ENCODE measurements at regions not wholly inside any gene's neighbourhood (a gene's known extent, or its start where the extent isn't known, plus 50 kb on each side); places are given as distances from the start of the nearest gene placed in this dataset.
"Not testable (repeated sequence)": the region's sequence is repeated elsewhere in the genome, so short reads cannot be mapped to it uniquely, and the experiment has no call there.

DNA sequence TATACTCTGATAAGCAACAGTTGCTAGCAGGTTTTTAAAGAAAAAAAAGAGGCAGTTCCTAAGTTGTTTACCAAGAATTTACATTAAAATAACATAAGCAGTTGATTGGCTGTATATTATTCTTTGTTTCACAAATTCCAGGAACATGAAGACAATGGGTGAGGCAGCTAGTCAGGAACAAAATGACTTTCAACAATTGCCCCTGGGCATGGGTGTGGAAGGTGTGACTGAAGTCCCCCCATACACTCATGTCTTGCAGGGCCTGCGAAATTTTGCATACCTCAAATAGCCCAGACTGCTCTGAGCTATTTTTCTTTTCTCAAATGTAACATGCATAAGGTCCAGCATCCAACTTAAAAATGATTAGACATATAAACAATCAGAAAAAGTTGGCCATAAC lies 267.2 kb upstream of the DIO3 start:
- DNase-seq = no peak

DNA sequence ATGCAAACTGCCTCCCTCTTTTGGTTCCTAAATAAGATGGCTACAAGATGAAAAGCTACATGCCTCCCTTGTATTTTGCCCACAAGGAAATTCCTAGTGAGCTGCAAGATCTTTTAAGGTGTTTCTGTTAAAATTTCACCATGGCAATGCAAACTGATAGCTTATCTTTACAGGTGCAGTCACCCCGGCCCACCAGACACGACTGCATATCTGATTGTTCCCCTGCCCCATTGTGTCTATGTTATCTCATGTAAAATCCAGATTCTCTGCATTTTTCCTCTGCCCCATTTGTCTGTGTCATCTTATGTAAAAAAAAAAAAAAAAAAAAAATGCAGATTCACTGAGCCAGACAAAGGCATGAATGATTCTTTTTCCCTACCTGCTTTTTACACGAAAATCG lies 261.5 kb upstream of the DIO3 start:
- not testable (repeated sequence) for DNase-seq

DNA sequence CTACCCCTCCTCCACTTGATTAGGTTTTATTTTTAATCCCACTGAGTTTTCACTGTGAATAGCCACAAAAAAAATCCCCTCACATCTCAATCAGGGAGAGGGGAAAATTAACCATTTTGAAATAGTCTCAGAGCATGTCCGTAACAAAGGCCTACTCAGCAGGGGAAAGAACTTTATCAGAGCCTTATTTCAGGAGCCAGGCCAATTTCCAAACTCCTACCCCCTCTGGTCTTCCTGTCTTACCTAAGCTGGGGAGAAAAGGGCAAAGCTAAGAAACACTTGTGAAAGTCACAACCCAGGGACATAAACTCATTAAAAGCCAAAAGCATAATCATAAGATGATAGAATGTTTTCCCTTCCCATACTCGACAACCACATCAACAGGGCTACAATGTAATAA lies 260.3 kb upstream of the DIO3 start:
- DNase-seq = no peak

DNA sequence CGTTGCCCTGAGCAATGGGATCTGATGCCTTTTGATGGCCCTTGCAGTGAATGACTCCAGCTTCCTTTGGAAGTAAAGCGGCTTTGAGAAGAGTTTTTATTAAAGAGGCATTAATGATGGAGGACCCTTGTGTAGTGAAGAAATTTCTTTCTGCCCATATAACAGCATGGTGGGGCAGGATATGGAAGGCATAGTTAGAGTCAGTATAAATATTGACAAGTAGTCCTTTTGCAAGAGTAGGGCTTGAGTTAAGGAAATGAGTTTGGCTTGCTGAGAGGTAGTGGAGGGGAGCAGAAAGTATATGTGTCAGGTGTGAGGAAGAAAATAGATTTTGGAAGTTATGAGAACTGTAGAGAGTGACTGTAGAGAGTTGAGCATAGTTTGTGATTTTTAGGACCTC lies 254.1 kb upstream of the DIO3 start:
- not testable (repeated sequence) for DNase-seq

DNA sequence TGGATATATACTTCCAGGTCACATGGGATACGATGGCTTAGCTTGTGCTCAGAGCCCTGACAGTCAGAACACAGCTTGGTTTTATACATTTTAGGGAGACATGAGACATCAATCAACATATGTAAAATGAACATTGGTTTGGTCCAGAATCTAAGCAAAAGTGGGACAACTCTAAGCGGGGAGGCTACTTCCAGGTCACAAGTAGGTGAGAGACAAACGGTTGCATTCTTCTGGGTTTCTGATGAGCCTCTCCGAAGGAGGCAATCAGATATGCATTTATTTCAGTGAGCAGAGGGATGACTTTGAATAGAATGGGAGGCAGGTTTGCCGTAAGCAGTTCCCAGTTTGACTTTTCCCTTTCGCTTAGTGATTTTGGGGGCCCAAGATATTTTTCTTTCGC lies 250.1 kb upstream of the DIO3 start:
- DNase-seq = not testable (repeated sequence)

DNA sequence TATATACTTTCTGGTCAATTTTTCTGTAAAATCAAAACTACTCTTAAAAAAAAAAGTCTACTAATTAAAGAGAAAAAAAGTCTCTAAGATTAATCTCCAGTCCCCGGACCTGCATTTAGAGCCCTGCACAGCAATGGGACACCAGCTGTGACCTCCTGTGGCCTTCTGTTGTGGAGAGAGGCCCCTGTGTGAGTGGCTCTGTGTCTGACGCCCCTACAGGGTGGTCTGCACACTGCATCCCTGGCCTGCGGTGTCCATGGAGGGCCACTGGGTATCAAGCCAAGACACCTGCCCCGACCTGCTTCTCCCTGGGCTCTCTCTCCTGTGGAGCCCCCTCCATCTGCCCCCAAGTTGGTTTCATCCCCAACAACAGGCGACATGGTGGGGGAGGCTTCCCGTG lies 248.0 kb upstream of the DIO3 start:
- DNase-seq = no peak

DNA sequence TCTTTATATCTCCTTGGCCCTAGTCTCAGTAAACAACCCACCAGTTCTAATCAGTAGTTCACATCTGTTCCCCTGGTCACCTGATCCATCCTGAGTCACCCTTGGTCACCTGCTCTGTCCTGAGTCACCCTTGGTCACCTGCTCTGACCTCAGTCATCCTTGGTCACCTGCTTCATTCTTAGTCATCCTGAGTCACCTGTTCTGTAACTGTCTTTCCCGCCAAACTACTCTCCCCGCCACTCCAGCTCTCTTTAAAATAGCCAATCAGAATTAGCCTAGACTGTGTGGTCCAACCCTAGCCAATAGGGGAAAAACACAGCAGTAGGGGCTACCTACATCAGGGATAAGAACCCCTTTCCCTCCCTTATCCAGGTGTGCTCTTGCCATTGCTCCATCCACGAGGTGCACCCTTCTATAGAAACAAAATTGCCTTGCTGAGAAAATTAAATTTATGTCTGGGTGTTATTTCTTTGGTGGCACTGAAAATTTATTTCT lies 245.4 kb upstream of the DIO3 start:
- DNase-seq = no peak

DNA sequence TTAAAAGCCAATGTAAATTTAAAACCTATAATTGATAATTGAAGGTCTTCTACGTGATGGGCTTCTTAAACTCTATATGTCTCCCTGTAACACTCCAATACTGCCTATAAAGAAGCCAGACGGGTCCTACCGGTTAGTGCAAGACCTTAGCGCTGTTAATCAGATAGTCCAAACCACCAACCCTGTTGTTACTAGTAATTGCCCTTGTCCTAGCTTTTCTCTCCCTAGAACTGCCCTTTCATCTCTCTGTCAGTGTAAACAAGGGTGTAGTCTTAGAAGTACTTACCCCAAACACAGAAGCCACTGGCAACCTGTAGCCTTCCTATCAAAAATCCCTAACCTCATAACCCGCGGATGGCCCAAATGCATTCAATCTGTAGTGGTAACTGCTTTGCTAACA lies 243.0 kb upstream of the DIO3 start:
- no peak for DNase-seq

DNA sequence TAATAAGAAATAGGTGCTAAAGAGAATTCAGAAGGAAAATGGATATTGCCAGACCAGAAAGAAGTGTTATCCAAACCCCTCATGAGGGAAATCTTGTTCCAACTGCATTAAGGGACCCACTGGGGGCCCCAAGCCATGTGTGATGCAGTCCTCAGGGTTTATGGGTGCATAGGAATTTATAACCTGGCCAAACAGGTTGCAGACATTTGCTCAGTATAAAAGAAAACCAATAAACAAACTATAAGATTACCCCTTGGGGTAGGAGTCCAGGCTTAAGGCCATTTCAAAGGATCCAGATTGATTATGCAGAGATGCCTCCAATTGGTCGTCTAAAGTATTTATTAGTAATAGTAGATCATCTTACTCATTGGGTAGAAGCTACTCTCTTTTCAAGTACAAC lies 240.9 kb upstream of the DIO3 start:
- no peak for DNase-seq

DNA sequence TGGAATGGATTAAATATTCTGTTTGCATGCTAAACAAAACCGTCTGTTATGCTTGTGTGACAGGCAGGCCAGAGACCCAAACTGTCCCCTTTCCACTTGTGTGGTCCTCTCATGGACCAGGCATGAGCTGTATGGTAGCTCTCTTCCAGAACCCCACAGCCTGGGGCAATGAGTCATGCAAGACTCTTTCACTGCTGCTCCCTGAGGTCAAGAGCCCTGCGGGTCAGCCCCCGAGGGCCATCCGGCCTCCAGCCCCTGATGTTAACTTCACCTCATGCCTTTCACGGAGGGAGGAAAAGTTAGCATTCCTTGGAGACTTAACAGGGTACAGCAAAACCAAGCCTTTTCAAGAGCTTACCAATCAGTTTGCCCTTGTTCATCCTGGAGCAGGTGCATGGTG lies 239.1 kb upstream of the DIO3 start:
- no peak for DNase-seq

DNA sequence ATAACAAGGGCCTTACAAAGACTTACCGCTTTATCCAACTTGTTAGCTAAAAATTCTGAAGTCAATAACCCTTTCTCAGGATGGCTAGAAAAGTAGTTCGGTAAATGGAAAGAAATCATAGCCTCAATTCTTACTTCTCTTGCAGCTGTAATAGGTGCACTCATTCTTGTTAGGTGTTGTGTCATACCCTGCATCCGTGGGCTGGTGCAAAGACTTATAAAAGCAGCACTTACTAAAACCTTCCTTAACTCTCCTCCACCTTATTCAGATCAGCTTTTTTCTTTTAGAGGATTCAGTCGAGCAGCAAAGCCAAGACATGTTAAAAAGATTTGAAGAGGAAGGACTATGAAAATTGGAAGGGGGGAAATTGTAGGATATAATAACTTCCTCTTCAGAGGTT lies 238.2 kb upstream of the DIO3 start:
- no peak for DNase-seq

DNA sequence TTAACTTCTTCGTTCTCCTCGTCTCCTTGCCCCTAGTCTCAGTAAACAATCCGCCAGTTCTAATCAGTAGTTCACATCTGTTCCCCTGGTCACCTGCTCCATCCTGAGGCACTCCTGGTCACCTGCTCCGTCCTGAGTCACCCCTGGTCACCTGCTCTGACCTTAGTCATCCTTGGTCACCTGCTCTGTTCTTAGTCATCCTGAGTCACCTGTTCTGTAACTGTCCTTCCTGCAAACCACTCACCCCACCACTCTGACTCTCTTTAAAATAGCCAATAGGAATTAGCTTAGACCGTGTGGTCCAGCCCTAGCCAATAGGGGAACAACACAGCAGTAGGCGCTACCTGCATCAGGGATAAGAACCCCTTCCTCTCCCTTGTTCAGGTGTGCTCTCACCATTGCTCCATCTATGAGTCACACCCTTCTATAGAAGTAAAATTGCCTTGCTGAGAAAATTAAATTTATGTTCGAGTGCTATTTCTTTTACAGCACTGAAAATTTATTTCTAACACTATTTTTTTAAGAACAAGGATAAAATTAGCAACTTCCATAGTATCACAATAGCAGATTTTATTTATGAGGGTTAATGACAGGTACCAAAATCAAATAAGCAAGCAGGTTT lies 237.6 kb upstream of the DIO3 start:
- not testable (repeated sequence) for DNase-seq

DNA sequence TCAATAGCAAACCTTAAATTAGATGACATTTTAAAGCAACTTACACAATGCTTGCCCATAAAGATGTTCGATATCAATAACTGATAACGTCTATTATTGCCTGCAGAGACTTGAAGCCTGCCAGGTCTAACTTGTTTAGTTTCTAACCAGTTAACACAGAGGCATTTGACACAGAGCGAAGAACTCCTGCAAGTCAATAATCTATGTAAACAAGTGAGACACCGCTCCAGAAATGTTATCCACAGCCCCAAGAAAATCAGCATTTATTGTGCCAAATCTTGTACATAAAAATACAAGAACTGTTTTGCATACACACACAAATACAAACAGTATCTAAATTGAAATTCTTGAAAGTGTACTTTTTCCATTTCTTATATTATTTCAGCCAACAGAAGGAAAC lies 236.0 kb upstream of the DIO3 start:
- DNase-seq = no peak

DNA sequence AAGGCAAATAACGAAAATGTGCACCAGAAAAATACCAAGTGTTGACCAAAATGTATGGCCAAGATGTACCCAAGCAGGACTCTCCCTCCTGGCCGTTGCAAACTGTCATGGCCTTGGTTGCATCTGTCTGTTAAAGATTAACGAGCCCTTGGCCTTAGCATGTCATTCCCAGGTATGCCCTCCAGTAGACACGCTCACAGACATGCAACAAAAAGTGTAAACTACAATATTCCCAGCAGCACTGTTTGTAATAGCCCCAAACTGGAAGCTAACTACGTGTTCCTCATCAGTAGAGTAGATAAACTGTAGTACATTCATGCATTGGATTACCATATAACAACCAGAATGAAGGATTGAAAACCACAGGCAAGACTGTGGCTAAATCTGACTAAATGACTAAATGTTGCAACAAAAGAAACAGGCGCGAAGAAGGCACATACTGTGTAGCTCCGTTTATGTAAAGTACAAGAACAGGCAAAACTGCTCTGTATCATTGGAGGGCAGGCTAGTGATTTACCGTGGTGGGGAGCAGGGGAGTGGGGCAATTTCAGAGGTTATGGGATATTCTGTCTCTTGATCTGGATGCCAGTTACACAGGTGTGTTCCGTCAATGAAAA lies 232.8 kb upstream of the DIO3 start:
- no peak for DNase-seq

DNA sequence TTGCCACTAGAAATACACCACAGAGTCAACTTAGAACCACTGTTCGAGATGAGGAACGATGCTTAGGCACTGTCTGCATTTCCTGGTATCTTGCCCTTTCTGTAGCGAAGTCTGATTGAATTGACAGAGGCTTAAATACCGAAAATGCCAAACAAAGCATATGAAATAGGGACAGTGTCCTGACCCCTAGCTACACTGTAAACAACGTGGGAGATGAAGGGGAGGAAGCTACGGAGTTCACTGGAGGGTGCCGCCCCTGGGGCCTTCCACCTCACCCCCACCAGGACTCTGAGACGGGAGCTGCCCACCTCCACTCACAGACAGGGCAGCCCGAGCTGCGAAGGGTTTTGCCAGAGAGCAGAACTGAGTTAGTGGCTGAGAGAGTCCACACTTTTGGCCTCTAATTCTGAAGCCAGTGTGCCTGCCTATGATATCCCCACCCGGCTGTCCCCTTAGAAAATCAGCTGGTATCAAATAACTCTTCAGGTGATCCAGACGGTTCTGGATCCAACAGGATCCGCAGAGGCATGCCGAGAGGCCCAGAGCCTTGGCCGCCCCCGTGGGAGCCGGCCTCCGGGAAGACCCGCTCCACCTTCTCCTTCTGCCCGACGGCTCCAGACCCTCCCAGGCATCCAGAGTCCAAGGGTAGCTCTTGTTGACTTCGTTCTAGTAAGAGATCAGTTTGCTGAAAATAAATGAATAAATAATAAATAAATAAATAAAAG lies 230.7 kb upstream of the DIO3 start:
- no peak for DNase-seq

DNA sequence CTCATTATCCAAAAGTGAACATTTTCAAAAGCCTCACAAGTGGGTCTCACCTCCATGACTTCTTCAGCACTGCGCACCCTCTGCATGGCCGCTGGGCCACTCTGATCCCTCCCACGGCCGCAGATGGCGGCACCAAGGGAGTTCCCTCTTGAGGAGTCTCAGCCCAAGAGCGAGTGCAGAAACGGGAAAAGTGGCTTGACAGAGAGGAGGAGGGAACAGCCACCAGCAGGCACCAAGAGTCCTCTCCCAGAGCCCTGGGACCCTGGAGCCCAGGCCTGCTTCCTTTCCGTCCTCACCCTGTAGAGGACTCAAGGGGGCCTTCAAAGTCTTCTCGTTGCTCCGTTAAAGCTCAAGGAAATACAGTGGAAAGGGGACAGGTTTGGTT lies 230.2 kb upstream of the DIO3 start:
- DNase-seq = no peak

DNA sequence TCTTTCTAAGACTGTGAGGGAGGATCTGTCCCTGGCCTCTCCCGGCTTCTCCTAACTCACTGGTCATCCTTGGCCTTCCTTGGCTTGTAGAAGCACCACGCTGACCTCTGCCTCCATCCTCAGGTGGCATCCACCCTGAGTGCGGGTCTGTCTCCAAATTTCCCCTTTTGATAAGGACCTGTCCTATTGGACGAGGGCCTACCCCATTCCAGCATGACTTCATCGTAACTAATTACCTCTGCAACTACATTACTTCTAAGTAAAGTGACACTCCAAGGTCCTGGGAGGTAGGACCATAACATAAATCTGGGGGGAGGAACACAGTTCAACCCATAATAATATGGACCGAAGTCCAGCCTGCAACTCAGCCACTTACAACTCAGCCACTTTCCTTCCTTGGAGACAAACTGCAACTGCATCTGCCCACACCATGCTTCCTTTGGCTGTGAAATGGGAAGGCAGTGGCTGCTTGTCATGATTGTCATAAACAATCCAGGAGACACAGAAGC lies 229.6 kb upstream of the DIO3 start:
- no peak for DNase-seq

DNA sequence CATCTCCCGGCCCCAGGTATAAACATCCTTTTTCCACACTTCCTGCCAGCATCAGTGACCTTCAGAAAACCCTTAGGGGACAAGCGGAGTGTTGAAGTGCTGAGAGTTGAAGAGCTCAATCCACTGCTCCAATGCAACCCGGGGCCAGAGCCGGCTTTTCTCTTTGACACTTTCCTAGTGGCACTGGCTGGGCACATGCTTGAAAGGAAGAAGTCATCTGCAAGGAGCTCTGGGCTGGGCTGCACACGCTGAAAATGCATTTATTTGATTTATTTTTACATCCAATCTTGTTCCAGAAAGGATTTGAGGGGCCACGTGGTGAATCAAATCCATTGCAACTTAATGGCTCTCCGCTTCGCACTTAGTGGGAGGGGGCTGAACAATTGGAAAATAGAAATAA lies 229.0 kb upstream of the DIO3 start:
- no peak for DNase-seq

DNA sequence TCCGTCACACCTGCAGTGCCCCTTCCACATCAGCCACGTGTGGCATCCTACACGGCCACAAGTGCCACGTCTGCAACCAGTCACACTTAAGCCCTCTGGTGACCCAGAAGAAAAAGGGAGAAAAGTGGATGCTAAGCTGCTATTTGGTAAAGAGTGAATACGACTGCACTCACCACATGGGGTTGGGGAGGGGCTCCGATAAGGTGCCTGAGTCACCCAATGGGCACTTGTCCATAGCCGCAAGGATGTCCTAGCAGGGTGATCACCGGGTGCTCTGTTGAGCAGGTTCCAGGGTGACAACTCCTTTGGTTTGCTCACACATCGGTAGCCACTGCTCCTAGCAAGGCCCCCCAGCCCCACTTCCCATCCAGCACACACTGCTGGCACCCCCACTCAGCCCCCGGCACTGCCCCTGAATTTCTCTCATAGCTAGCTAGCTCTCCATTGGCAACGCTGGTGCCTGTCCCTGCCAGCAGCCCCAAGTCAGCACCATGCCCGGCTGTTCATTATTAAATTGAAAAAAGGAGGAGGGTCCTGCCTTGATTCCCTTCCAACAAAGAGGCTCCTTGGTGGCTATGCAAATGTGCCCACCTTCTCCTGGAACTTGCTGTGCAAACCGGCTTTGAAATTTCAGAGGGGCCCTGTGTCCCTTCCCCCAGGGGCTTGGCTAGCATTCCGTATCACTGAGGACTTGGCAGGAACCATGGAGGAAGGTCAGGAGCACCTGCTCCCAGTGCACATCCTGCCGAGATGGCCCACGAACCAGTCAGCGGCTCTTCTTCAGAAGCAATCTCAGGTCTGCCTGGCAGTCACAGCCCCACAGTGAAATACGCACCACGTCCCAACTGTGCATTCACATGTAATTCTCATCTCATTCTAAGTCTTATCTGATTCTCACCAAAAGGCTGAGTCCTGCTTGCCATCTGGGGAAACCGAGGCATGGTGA lies 227.7 kb upstream of the DIO3 start:
- no peak for DNase-seq

DNA sequence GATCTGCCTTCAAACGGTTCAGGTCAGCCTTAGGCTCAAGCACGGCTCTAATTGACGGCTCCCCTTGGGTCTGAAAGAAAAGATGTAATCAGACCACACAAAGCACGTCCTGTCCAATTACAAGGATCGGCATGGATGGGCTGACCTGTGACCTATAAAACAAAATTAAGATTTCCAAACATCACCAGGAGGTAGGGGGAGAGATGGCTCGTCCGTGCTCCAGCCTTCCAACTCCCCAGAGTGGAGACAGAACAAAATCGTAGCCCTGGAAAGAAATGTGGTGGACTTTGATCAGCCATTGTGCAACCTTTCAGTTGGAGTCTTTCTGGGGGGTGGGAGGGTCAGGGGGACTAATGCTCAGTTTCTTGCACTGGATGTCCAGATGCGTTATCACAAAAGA lies 226.6 kb upstream of the DIO3 start:
- no peak for DNase-seq

DNA sequence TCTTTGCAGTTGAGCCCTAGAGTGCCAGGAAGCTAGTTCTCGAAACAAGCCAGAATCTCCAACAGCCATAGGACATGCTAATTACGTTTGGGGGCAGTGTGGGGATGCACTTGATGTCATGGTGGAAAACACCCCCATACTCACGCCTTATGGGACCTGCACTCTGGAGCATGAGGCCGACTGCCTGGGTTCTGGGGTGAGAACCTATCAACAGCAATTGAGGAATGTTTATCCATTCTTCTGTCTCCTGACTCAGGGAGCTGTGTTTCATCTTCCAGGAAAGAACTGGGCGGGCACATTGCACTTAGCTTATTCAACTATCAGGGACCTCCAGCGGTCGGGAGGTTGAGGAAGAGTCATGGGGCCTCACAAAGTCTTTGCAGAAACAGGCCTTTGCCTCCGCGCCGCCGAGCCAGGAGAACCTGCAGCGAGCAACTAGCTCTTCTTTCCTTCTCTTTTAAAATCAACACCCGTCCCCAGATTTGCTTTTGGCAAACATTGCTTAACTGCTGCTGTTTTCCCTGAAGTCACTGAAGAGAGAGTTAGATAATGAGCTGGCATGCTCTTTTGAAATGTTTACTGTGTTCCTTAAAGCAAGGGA lies 226.1 kb upstream of the DIO3 start:
- DNase-seq = no peak

DNA sequence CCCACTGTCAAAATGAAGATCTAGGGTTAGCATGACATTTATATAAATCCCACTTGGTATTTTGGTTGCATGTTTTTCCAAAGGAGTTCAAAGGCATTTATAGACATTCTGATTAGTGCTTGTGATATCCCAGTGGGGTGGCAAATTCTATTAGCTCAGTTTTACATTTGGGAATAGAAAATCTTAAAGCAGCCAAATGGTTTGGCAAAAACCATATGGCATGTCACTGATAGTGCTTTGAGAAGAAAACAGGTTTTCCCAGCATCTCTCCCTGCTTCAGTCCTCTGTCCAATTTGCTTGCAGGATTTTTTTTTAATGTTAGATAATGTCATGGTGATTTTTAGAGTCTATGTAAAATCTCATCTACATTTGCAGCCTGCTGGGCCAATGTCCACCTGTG lies 225.1 kb upstream of the DIO3 start:
- no peak for DNase-seq

DNA sequence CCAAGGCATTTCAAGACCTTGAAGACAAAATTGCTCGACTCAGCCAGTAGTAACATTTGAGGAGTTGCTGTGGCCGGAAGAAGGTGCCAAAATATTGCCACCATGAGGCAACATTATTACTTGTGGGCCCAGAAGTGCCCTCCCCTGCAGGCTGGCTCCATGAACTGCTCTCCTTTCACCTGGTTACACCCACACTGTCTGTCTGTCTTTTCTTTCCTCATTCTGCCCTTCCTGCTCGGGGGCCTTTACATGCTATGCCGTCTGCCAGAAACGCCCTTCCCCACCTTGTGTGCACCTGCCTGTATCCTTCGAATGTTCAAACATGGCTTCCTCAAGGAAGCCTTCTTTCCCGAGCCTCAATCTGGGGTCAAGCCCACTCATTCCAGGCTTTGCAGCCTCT lies 224.2 kb upstream of the DIO3 start:
- DNase-seq = no peak

Data from CD4-positive, alpha-beta T cell treated with Interferon alpha-2 for 1 hour (primary cell).